ENCODE measurements at regions not wholly inside any gene's neighbourhood (a gene's known extent, or its start where the extent isn't known, plus 50 kb on each side); places are given as distances from the start of the nearest gene placed in this dataset.
"Not testable (repeated sequence)": the region's sequence is repeated elsewhere in the genome, so short reads cannot be mapped to it uniquely, and the experiment has no call there.

- DNase-seq (ENCODE audit: low read depth) = no peak
- no peak overlapping the region for H3K4me3 ChIP-seq (ENCODE audit: low read depth, low read length)
- TF ChIP-seq CTCF (IDR thresholded peaks at IDR 0.05; ENCODE audit: insufficient read depth, low read depth, low read length, missing control alignments) = no peak
These were observed 971.6 kb upstream of the INTU start for GRCh38 chr4:126661194-126661593.

DNA sequence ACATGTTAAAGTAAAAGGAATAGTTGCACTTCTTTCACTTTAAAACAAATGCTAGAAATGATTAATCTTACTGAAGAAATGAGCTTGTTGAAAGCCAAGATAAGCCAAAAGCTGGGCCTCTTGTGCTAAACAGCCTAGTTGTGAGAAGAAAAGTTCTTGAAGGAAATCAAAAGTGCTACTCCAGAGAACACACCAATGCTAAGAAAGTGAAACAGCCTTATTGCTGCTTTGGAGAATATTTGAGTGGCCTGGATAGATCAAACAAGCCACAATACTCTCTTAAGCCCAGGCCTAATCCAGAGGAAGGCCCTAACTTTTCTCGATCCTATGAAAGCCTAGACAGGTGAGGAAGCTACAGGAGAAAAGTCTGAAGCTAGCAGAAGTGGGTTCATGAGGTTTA is 967.9 kb upstream of the INTU start:
- DNase-seq (ENCODE audit: low read depth) = no peak
- no peak for TF ChIP-seq CTCF (IDR thresholded peaks at IDR 0.05; ENCODE audit: insufficient read depth, low read depth, low read length, missing control alignments)
- H3K4me3 ChIP-seq (ENCODE audit: low read depth, low read length) = no peak overlapping the region

- not testable (repeated sequence) for H3K4me3 ChIP-seq (ENCODE audit: low read depth, low read length); DNase-seq (ENCODE audit: low read depth)
These were observed 962.7 kb upstream of the INTU start for GRCh38 chr4:126670038-126670437.

GRCh38 chr4:126678618-126679017 is 954.1 kb upstream of the INTU start:
- no peak overlapping the region for H3K4me3 ChIP-seq (ENCODE audit: low read depth, low read length)
- TF ChIP-seq CTCF (IDR thresholded peaks at IDR 0.05; ENCODE audit: insufficient read depth, low read depth, low read length, missing control alignments) = no peak
- no peak for DNase-seq (ENCODE audit: low read depth)

- DNase-seq (ENCODE audit: low read depth) = no peak
- no peak overlapping the region for H3K4me3 ChIP-seq (ENCODE audit: low read depth, low read length)
- TF ChIP-seq CTCF (IDR thresholded peaks at IDR 0.05; ENCODE audit: insufficient read depth, low read depth, low read length, missing control alignments) = no peak
These were observed 953.5 kb upstream of the INTU start for GRCh38 chr4:126679303-126679702.

GRCh38 chr4:126682250-126682649 is 950.5 kb upstream of the INTU start:
- DNase-seq (ENCODE audit: low read depth) = no peak
- H3K4me3 ChIP-seq (ENCODE audit: low read depth, low read length) = no peak overlapping the region
- TF ChIP-seq CTCF (IDR thresholded peaks at IDR 0.05; ENCODE audit: insufficient read depth, low read depth, low read length, missing control alignments) = no peak

DNA sequence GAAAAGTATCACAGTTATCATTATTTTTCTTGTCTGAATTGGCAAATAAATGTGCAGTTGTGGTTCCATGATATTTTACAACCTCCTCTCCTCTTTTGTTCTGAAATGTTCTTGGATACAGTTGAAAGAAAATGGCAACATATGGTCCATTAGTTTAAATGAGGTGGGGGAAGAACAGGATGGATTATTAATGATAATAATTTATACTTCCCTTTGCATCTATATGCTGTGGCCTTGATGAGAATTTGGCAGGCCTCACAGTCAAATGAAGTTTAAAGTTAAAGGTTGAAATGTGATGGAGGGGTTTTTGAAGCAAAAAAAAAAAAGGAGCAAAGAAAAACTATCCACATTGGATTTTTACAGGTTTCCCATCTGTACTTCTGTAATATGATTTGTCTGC is 946.3 kb upstream of the INTU start:
- no peak for DNase-seq (ENCODE audit: low read depth)
- no peak for TF ChIP-seq CTCF (IDR thresholded peaks at IDR 0.05; ENCODE audit: insufficient read depth, low read depth, low read length, missing control alignments)
- no peak overlapping the region for H3K4me3 ChIP-seq (ENCODE audit: low read depth, low read length)

Data from GM12865 (cell line).